ENCODE measurements at regions not wholly inside any gene's neighbourhood (a gene's known extent, or its start where the extent isn't known, plus 50 kb on each side); places are given as distances from the start of the nearest gene placed in this dataset.

GRCh38 chr14:96623676-96624484 lies 121.7 kb downstream of the PAPOLA start:
- TF ChIP-seq CTCF (conservative IDR thresholded peaks at IDR 0.05; ENCODE audit: low read depth, low read length) (no peak), EZH2 (IDR thresholded peaks at IDR 0.05; ENCODE audit: low read length, unreplicated experiment) (no peak), EZH2phosphoT487 (IDR thresholded peaks at IDR 0.05; ENCODE audit: borderline replicate concordance, low read length) (no peak)

All from PC-3 (cell line).